ENCODE measurements at regions not wholly inside any gene's neighbourhood (a gene's known extent, or its start where the extent isn't known, plus 50 kb on each side); places are given as distances from the start of the nearest gene placed in this dataset.
"Not testable (repeated sequence)": the region's sequence is repeated elsewhere in the genome, so short reads cannot be mapped to it uniquely, and the experiment has no call there.

GRCh38 chr10:81502677-81503359 lies 372.2 kb upstream of the NRG3 start:
- no peak for DNase-seq

- DNase-seq: not testable (repeated sequence)
Observed at GRCh38 chr10:81505777-81506176, 369.2 kb upstream of the NRG3 start.

GRCh38 chr10:81514811-81515210 lies 360.2 kb upstream of the NRG3 start:
- DNase-seq: no peak

GRCh38 chr10:81520688-81521087 lies 354.3 kb upstream of the NRG3 start:
- no peak for DNase-seq

- no peak for DNase-seq
Observed at GRCh38 chr10:81524467-81524866, 350.5 kb upstream of the NRG3 start.

- DNase-seq: no peak
Observed at GRCh38 chr10:81532403-81532802, 342.6 kb upstream of the NRG3 start.

- no peak for DNase-seq
Observed at GRCh38 chr10:81534991-81535390, 340.0 kb upstream of the NRG3 start.

- no peak for DNase-seq
Observed at GRCh38 chr10:81541517-81541916, 333.5 kb upstream of the NRG3 start.

- no peak for DNase-seq
Observed at GRCh38 chr10:81546243-81546642, 328.8 kb upstream of the NRG3 start.

GRCh38 chr10:81548160-81548559 lies 326.8 kb upstream of the NRG3 start:
- no peak for DNase-seq

GRCh38 chr10:81564143-81564542 lies 310.9 kb upstream of the NRG3 start:
- no peak for DNase-seq

- no peak for DNase-seq
Observed at GRCh38 chr10:81569488-81569887, 305.5 kb upstream of the NRG3 start.

GRCh38 chr10:81570349-81570748 lies 304.6 kb upstream of the NRG3 start:
- no peak for DNase-seq

GRCh38 chr10:81570878-81571794 lies 303.9 kb upstream of the NRG3 start:
- no peak for DNase-seq

- DNase-seq: no peak
Observed at GRCh38 chr10:81575036-81575435, 300.0 kb upstream of the NRG3 start.

GRCh38 chr10:81576336-81576735 lies 298.7 kb upstream of the NRG3 start:
- no peak for DNase-seq

- DNase-seq: no peak
Observed at GRCh38 chr10:81594991-81595390, 280.0 kb upstream of the NRG3 start.

- DNase-seq: no peak
Observed at GRCh38 chr10:81600185-81600584, 274.8 kb upstream of the NRG3 start.

GRCh38 chr10:81603106-81603620 lies 271.8 kb upstream of the NRG3 start:
- DNase-seq: no peak

GRCh38 chr10:81644485-81644884 lies 230.5 kb upstream of the NRG3 start:
- not testable (repeated sequence) for DNase-seq

- no peak for DNase-seq
Observed at GRCh38 chr10:81655986-81656385, 219.0 kb upstream of the NRG3 start.

- no peak for DNase-seq
Observed at GRCh38 chr10:81662837-81663236, 212.2 kb upstream of the NRG3 start.

- not testable (repeated sequence) for DNase-seq
Observed at GRCh38 chr10:81664800-81665199, 210.2 kb upstream of the NRG3 start.

GRCh38 chr10:81674941-81675340 lies 200.1 kb upstream of the NRG3 start:
- no peak for DNase-seq

All from KG1 (cell line).